IMR-90 (cell line): ENCODE measurements at regions not wholly inside any gene's neighbourhood (a gene's known extent, or its start where the extent isn't known, plus 50 kb on each side); places are given as distances from the start of the nearest gene placed in this dataset.

Experiments used
- ATAC-seq: fragments of 200-7000 bp; cut with Tn5 transposase; 2 replicates; pipeline ENCODE4 v1.9.1; 2020; ENCODE audit warnings: low read depth, mild to moderate bottlenecking, moderate library complexity
- BruUV-seq: library from RNA; stranded (reverse); fragments of 400-500 nt; replicated peaks from 2 replicates; lab custom pipeline; 2021; lab: Mats Ljungman, UMichigan
- CTCF ChIA-PET: fragments of 300-600 bp; formaldehyde crosslinking; extraction: SDS; loops from one replicate; lab custom pipeline; 2021; ENCODE audit warnings: antibody characterized with exemption; lab: Yijun Ruan, JAX
- POLR2A ChIA-PET: fragments of 300-600 bp; sonication (Branson Sonifier 250); formaldehyde crosslinking; loops from one replicate; lab custom pipeline; 2022; ENCODE audit warnings: antibody characterized with exemption; ENCODE audit not compliant: unreplicated experiment; lab: Charles Lee
- DNase-seq: peaks from one replicate; pipeline ENCODE4 v3.0.0; 2013
- H2AFZ ChIP-seq: replicated peaks from 2 replicates; pipeline ENCODE3; 2013; ENCODE audit warnings: low read length, mild to moderate bottlenecking; ENCODE audit not compliant: poor library complexity
- H2AK5ac ChIP-seq: 2 replicates; pipeline ENCODE4 v1.6.1; 2013; ENCODE audit warnings: low read depth, low read length, inconsistent platforms
- H2AK9ac ChIP-seq: replicated peaks from 2 replicates; pipeline ENCODE3; 2013; ENCODE audit warnings: mild to moderate bottlenecking, low read depth, low read length, moderate library complexity; ENCODE audit not compliant: poor library complexity
- H2BK120ac ChIP-seq: 2 replicates; pipeline ENCODE4 v1.6.1; 2013; ENCODE audit warnings: low read depth, low read length, inconsistent platforms
- H2BK15ac ChIP-seq: 3 replicates; pipeline ENCODE4 v1.6.1; 2013; ENCODE audit warnings: low read depth, low read length, inconsistent platforms
- H2BK20ac ChIP-seq: 2 replicates; pipeline ENCODE4 v1.6.1; 2013; ENCODE audit warnings: low read depth, mild to moderate bottlenecking, inconsistent platforms, low read length, moderate library complexity
- H2BK5ac ChIP-seq: 2 replicates; pipeline ENCODE4 v1.6.1; 2013; ENCODE audit warnings: mild to moderate bottlenecking, low read depth, low read length, inconsistent platforms; ENCODE audit not compliant: poor library complexity, severe bottlenecking
- H3K14ac ChIP-seq: replicated peaks from 2 replicates; pipeline ENCODE4 v1.6.1; 2013; ENCODE audit warnings: low read depth, low read length, inconsistent platforms
- H3K18ac ChIP-seq: 2 replicates; pipeline ENCODE4 v1.6.1; 2013; ENCODE audit warnings: low read depth, low read length, control low read depth
- H3K23ac ChIP-seq: 2 replicates; pipeline ENCODE4 v1.6.1; 2013; ENCODE audit warnings: low read depth, low read length, inconsistent platforms
- H3K27ac ChIP-seq: 2 replicates; pipeline ENCODE4 v1.5.1; 2013; ENCODE audit warnings: mild to moderate bottlenecking, control low read depth, low read length; ENCODE audit not compliant: insufficient read depth
- H3K27me3 ChIP-seq: 2 replicates; pipeline ENCODE4 v1.6.1; 2013; ENCODE audit warnings: low read length; ENCODE audit not compliant: control insufficient read depth, insufficient read depth
- H3K36me3 ChIP-seq: 2 replicates; pipeline ENCODE4 v1.6.1; 2013; ENCODE audit warnings: low read length, mixed read lengths; ENCODE audit not compliant: control insufficient read depth, insufficient read depth
- H3K4ac ChIP-seq: 2 replicates; pipeline ENCODE4 v1.6.1; 2013; ENCODE audit warnings: low read depth, low read length, inconsistent platforms
- H3K4me1 ChIP-seq: 2 replicates; pipeline ENCODE4 v1.6.1; 2013; ENCODE audit warnings: low read length, mixed read lengths; ENCODE audit not compliant: control insufficient read depth, insufficient read depth
- H3K4me2 ChIP-seq: 2 replicates; pipeline ENCODE4 v1.6.1; 2013; ENCODE audit warnings: low read depth, mild to moderate bottlenecking, control low read depth, low read length, moderate library complexity
- H3K4me3 ChIP-seq: 2 replicates; pipeline ENCODE4 v1.5.1; 2013; ENCODE audit warnings: low read depth, mild to moderate bottlenecking, control low read depth, low read length, moderate library complexity; ENCODE audit not compliant: insufficient read depth
- H3K56ac ChIP-seq: 2 replicates; pipeline ENCODE4 v1.6.1; 2013; ENCODE audit warnings: low read length, inconsistent platforms; ENCODE audit not compliant: insufficient read depth; ENCODE audit errors: extremely low read depth
- H3K79me1 ChIP-seq, 2 experiments: 2 replicates each; pipeline ENCODE4 v1.6.1; 2013; ENCODE audit warnings: low read length in 2 of 2, inconsistent platforms in 1 of 2, low read depth in 1 of 2
- H3K9ac ChIP-seq: 2 replicates; pipeline ENCODE4 v1.6.1; 2013; ENCODE audit warnings: low read depth, low read length, control low read depth
- H3K9me1 ChIP-seq: 2 replicates; pipeline ENCODE4 v1.6.1; 2013; ENCODE audit warnings: low read length, inconsistent platforms; ENCODE audit not compliant: insufficient read depth
- H3K9me3 ChIP-seq: 2 replicates; pipeline ENCODE4 v1.6.1; 2013; ENCODE audit warnings: low read length; ENCODE audit not compliant: control insufficient read depth, insufficient read depth
- H4K20me1 ChIP-seq: 2 replicates; pipeline ENCODE4 v1.6.1; 2013; ENCODE audit warnings: low read length, inconsistent platforms; ENCODE audit not compliant: insufficient read depth
- H4K5ac ChIP-seq: 2 replicates; pipeline ENCODE4 v1.6.1; 2013; ENCODE audit warnings: mild to moderate bottlenecking, low read depth, low read length, control low read depth
- H4K8ac ChIP-seq, 2 experiments: 2 replicates each; pipeline ENCODE4 v1.6.1; 2013; ENCODE audit warnings: low read depth in 2 of 2, low read length in 2 of 2, control low read depth in 1 of 2, inconsistent platforms in 1 of 2
- H4K91ac ChIP-seq: 2 replicates; pipeline ENCODE4 v1.6.1; 2013; ENCODE audit warnings: low read depth, low read length, inconsistent platforms; ENCODE audit not compliant: insufficient read depth
- BHLHE40 ChIP-seq: fragments of 150-350 bp; IDR thresholded peaks from 2 replicates; pipeline ENCODE4 v1.6.1; 2016; ENCODE audit warnings: mild to moderate bottlenecking, low read depth, low read length
- CEBPB ChIP-seq: IDR thresholded peaks from 2 replicates; pipeline ENCODE4 v1.6.1; 2012; ENCODE audit warnings: low read depth, low read length, improper control_type of control experiment
- CHD1 ChIP-seq: IDR thresholded peaks from 2 replicates; pipeline ENCODE4 v1.6.1; 2012; ENCODE audit warnings: low read depth, low read length, improper control_type of control experiment
- FOS ChIP-seq: fragments of 150-350 bp; IDR thresholded peaks from 2 replicates; pipeline ENCODE4 v1.6.1; 2016; ENCODE audit warnings: low read depth, low read length
- MAFK ChIP-seq: IDR thresholded peaks from 2 replicates; pipeline ENCODE4 v1.6.1; 2012; ENCODE audit warnings: low read depth, low read length, improper control_type of control experiment
- MAZ ChIP-seq: IDR thresholded peaks from 2 replicates; pipeline ENCODE4 v1.6.1; 2012; ENCODE audit warnings: low read depth, mild to moderate bottlenecking, low read length, improper control_type of control experiment, moderate library complexity, borderline replicate concordance
- NFE2L2 ChIP-seq: fragments of 150-350 bp; IDR thresholded peaks from 2 replicates; pipeline ENCODE4 v1.6.1; 2016; ENCODE audit warnings: low read depth, mild to moderate bottlenecking, low read length
- POLR2A ChIP-seq: IDR thresholded peaks from 2 replicates; pipeline ENCODE4 v1.6.1; 2012; ENCODE audit warnings: mild to moderate bottlenecking, low read depth, low read length
- RAD21 ChIP-seq: IDR thresholded peaks from 2 replicates; pipeline ENCODE4 v1.6.1; 2012; ENCODE audit warnings: low read length, improper control_type of control experiment
- RCOR1 ChIP-seq: IDR thresholded peaks from 2 replicates; pipeline ENCODE4 v1.6.1; 2012; ENCODE audit warnings: mild to moderate bottlenecking, low read length, improper control_type of control experiment; ENCODE audit not compliant: insufficient replicate concordance
- RFX5 ChIP-seq: IDR thresholded peaks from 2 replicates; pipeline ENCODE4 v1.8.0; 2012; ENCODE audit warnings: low read depth, mild to moderate bottlenecking, low read length, moderate library complexity
- WGBS, 2 experiments: methylation state at CpG; one replicate each; pipeline versions ENCODE4 v1.1.5 to v1.1.7; 2013; ENCODE audit warnings: missing lambda C conversion rate in 2 of 2; ENCODE audit not compliant: insufficient read length in 1 of 2; ENCODE audit errors: extremely low coverage in 2 of 2; 5-methylcytosine and 5-hydroxymethylcytosine counted together
- dilution Hi-C: fragments of 300-500 bp; cut with HindIII; formaldehyde crosslinking; loops from one replicate; pipeline ENCODE4 v1.14.3; 2018; ENCODE audit warnings: low sequenced_read_pairs; ENCODE audit not compliant: unreplicated experiment
- in situ Hi-C: fragments of 300-500 bp; cut with MboI; formaldehyde crosslinking; loops from 3 replicates; pipeline ENCODE4 v1.14.3; 2019; ENCODE audit warnings: low sequenced_read_pairs, inconsistent platforms, mixed read lengths
- intact Hi-C: fragments of 100-400 bp; cut with micrococcal nuclease; formaldehyde crosslinking; loops from 2 replicates; pipeline ENCODE4 v1.10.0; 2022
- TF ChIP-seq, protein P1 (sequence below): conservative IDR thresholded peaks from 2 replicates; pipeline ENCODE4 v1.5.1; 2012; ENCODE audit warnings: mild to moderate bottlenecking, low read depth, low read length, improper control_type of control experiment
- TF ChIP-seq, protein P2 (sequence below): fragments of 150-350 bp; IDR thresholded peaks from 2 replicates; pipeline ENCODE4 v1.6.1; 2016; ENCODE audit warnings: low read depth, mild to moderate bottlenecking, low read length, moderate library complexity, borderline replicate concordance
- TF ChIP-seq, protein P3 (sequence below): fragments of 150-350 bp; IDR thresholded peaks from 2 replicates; pipeline ENCODE4 v1.6.1; 2017; ENCODE audit warnings: mild to moderate bottlenecking, antibody characterized with exemption, low read length, low read depth

DNA sequence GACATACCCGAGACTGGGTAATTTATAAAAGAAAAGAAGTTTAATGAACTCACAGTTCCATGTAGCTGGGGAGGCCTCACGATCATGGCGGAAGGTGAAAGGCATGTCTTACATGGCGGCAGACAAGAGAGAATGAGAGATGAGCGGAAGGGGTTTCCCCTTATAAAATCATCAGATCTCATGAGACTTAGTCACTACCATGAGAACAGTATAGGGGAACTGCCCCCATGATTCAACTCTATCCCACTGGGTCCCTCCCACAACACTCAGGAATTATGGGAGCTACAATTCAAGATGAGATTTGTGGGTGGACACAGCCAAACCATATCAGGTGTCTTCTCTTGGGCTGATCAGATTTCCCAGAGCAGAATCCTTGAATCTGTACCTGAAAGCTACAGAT is 617.3 kb upstream of the ID2 start:
- Histone ChIP-seq H3K4me3 (no peak overlapping the region), H2AFZ (no peak overlapping the region), H4K5ac (no peak overlapping the region), H3K23ac (no peak overlapping the region), H3K9me3 (no peaks in the 10 kb centered on the region), H3K9ac (no peak overlapping the region), H3K18ac (no peak overlapping the region), H3K4me1 (no peaks in the 10 kb centered on the region), H2AK5ac (no peak overlapping the region), H3K14ac (no peak overlapping the region), H3K79me1 (no peaks in the 10 kb centered on the region), H3K56ac (no peak overlapping the region), H3K4ac (no peak overlapping the region), H3K9me1 (no peaks in the 10 kb centered on the region), H3K36me3 (no peaks in the 10 kb centered on the region), H3K27me3 (no peaks in the 10 kb centered on the region), H2BK20ac (no peak overlapping the region), H4K8ac (no peak overlapping the region), H3K4me2 (no peak overlapping the region), H2BK120ac (no peak overlapping the region), H3K27ac (no peak overlapping the region), H2AK9ac (no peak overlapping the region), H4K20me1 (no peaks in the 10 kb centered on the region), H2BK15ac (no peak overlapping the region), H2BK5ac (no peak overlapping the region), H4K91ac (no peak overlapping the region)
- ChIA-PET POLR2A (no interaction called here), CTCF (interaction anchor here (0.6 kb wide), 1 partner anchor 308 kb away, joined by 3 read pairs; no protein-coding TSS in a partner anchor)
- no TSS peak for BruUV-seq
- no peak for ATAC-seq
- intact Hi-C loops: no loop called here
- TF ChIP-seq BHLHE40 (no peak), POLR2A (no peak), RFX5 (no peak), FOS (no peak), RAD21 (no peak), CEBPB (no peak), RCOR1 (no peak), MAFK (no peak), CHD1 (no peak), MAZ (no peak), NFE2L2 (no peak)
- TF ChIP-seq, protein P1, sequence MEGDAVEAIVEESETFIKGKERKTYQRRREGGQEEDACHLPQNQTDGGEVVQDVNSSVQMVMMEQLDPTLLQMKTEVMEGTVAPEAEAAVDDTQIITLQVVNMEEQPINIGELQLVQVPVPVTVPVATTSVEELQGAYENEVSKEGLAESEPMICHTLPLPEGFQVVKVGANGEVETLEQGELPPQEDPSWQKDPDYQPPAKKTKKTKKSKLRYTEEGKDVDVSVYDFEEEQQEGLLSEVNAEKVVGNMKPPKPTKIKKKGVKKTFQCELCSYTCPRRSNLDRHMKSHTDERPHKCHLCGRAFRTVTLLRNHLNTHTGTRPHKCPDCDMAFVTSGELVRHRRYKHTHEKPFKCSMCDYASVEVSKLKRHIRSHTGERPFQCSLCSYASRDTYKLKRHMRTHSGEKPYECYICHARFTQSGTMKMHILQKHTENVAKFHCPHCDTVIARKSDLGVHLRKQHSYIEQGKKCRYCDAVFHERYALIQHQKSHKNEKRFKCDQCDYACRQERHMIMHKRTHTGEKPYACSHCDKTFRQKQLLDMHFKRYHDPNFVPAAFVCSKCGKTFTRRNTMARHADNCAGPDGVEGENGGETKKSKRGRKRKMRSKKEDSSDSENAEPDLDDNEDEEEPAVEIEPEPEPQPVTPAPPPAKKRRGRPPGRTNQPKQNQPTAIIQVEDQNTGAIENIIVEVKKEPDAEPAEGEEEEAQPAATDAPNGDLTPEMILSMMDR: no peak
- TF ChIP-seq, protein P2, sequence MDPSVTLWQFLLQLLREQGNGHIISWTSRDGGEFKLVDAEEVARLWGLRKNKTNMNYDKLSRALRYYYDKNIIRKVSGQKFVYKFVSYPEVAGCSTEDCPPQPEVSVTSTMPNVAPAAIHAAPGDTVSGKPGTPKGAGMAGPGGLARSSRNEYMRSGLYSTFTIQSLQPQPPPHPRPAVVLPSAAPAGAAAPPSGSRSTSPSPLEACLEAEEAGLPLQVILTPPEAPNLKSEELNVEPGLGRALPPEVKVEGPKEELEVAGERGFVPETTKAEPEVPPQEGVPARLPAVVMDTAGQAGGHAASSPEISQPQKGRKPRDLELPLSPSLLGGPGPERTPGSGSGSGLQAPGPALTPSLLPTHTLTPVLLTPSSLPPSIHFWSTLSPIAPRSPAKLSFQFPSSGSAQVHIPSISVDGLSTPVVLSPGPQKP: no peak
- TF ChIP-seq, protein P3, sequence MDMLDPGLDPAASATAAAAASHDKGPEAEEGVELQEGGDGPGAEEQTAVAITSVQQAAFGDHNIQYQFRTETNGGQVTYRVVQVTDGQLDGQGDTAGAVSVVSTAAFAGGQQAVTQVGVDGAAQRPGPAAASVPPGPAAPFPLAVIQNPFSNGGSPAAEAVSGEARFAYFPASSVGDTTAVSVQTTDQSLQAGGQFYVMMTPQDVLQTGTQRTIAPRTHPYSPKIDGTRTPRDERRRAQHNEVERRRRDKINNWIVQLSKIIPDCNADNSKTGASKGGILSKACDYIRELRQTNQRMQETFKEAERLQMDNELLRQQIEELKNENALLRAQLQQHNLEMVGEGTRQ: no peak
- no CpG with 5 or more reads among the region's 5 CpGs for WGBS, 2 experiments
- in situ Hi-C loops: no loop called here
- no peak for DNase-seq
- dilution Hi-C loops: no loop called here
